Liver (tissue), 7 donors: ENCODE measurements at regions not wholly inside any gene's neighbourhood (a gene's known extent, or its start where the extent isn't known, plus 50 kb on each side); places are given as distances from the start of the nearest gene placed in this dataset.

Experiments
- DNase-seq: peaks from one replicate; pipeline ENCODE4 v3.0.0-alpha.2; 2017; ENCODE audit warnings: low spot score
- H3K27ac ChIP-seq, 2 donors: one replicate each; pipeline ENCODE4 v1.7.0; 2013; ENCODE audit warnings: inconsistent platforms in 2 of 2, low read length in 2 of 2, control low read depth in 1 of 2, low read depth in 1 of 2, mild to moderate bottlenecking in 1 of 2
- H3K27me3 ChIP-seq, 4 donors: one replicate each; pipeline versions ENCODE4 v1.6.1 to v1.7.0; 2013; ENCODE audit warnings: low read length in 3 of 4, inconsistent platforms in 1 of 4, mild to moderate bottlenecking in 1 of 4, moderate library complexity in 1 of 4; ENCODE audit not compliant: control insufficient read depth in 4 of 4, insufficient read depth in 4 of 4
- H3K36me3 ChIP-seq, 4 donors: one replicate each; pipeline versions ENCODE4 v1.6.1 to v1.7.0; 2013; ENCODE audit warnings: low read length in 3 of 4, mild to moderate bottlenecking in 3 of 4, low read depth in 1 of 4, moderate library complexity in 1 of 4; ENCODE audit not compliant: control insufficient read depth in 4 of 4, insufficient read depth in 3 of 4
- H3K4me1 ChIP-seq, 4 donors: one replicate each; pipeline versions ENCODE4 v1.6.1 to v1.7.0; 2013; ENCODE audit warnings: low read length in 3 of 4, mild to moderate bottlenecking in 3 of 4, moderate library complexity in 1 of 4; ENCODE audit not compliant: control insufficient read depth in 4 of 4, insufficient read depth in 4 of 4
- H3K4me3 ChIP-seq, 3 donors: one replicate each; pipeline versions ENCODE4 v1.6.1 to v1.7.0; 2013; ENCODE audit warnings: low read length in 3 of 3, control low read depth in 1 of 3, low read depth in 1 of 3, mild to moderate bottlenecking in 1 of 3
- H3K9ac ChIP-seq, 2 donors: one replicate each; pipeline ENCODE4 v1.7.0; 2013; ENCODE audit warnings: low read length in 2 of 2, mild to moderate bottlenecking in 2 of 2, moderate library complexity in 2 of 2, control low read depth in 1 of 2, low read depth in 1 of 2
- H3K9me3 ChIP-seq, 4 donors: one replicate each; pipeline versions ENCODE4 v1.6.1 to v1.7.0; 2013; ENCODE audit warnings: low read length in 3 of 4; ENCODE audit not compliant: control insufficient read depth in 4 of 4
- EGR1 ChIP-seq, 2 donors: IDR thresholded peaks; 2 replicates each; pipeline ENCODE4 v1.6.1; 2016 to 2018; ENCODE audit warnings: antibody characterized with exemption in 2 of 2, low read depth in 2 of 2
- FOXA1 ChIP-seq: IDR thresholded peaks from 2 replicates; pipeline ENCODE4 v1.6.1; 2016; ENCODE audit warnings: antibody characterized with exemption
- FOXA2 ChIP-seq: IDR thresholded peaks from 2 replicates; pipeline ENCODE4 v1.6.1; 2016; ENCODE audit warnings: antibody characterized with exemption
- GABPA ChIP-seq, 2 donors: IDR thresholded peaks in 1 of 2; conservative IDR thresholded peaks in 1 of 2; 2 replicates each; pipeline ENCODE4 v1.6.1; 2016; ENCODE audit warnings: antibody characterized with exemption in 2 of 2, mild to moderate bottlenecking in 1 of 2, moderate library complexity in 1 of 2
- HNF4G ChIP-seq: IDR thresholded peaks from 2 replicates; pipeline ENCODE4 v1.6.1; 2016; ENCODE audit warnings: antibody characterized with exemption
- JUND ChIP-seq, 2 donors: IDR thresholded peaks; 2 replicates each; pipeline ENCODE4 v1.6.1; 2016; ENCODE audit warnings: antibody characterized with exemption in 2 of 2
- NR2F2 ChIP-seq: IDR thresholded peaks from 2 replicates; pipeline ENCODE4 v1.6.1; 2016; ENCODE audit warnings: antibody characterized with exemption
- RAD21 ChIP-seq, 2 donors: IDR thresholded peaks; 2 replicates each; pipeline ENCODE4 v1.6.1; 2016; ENCODE audit warnings: antibody characterized with exemption in 2 of 2, mild to moderate bottlenecking in 2 of 2
- RXRA ChIP-seq, 2 donors: IDR thresholded peaks; 2 replicates each; pipeline ENCODE4 v1.6.1; 2017 to 2018; ENCODE audit warnings: antibody characterized with exemption in 2 of 2, mild to moderate bottlenecking in 1 of 2
- SP1 ChIP-seq: IDR thresholded peaks from 2 replicates; pipeline ENCODE4 v1.6.1; 2018; ENCODE audit warnings: antibody characterized with exemption, mild to moderate bottlenecking
- TAF1 ChIP-seq: conservative IDR thresholded peaks from 2 replicates; pipeline ENCODE4 v1.6.1; 2016; ENCODE audit warnings: antibody characterized with exemption, mild to moderate bottlenecking
- YY1 ChIP-seq: IDR thresholded peaks from 2 replicates; pipeline ENCODE4 v1.6.1; 2016; ENCODE audit warnings: antibody characterized with exemption, mild to moderate bottlenecking
- WGBS: extraction: QIAGEN DNeasy Blood & Tissue Kit; methylation state at CpG from one replicate; pipeline ENCODE4 v1.1.7; 2013; 5-methylcytosine and 5-hydroxymethylcytosine counted together
- TF ChIP-seq, protein P1 (sequence below): IDR thresholded peaks from 2 replicates; pipeline ENCODE4 v1.6.1; 2016; ENCODE audit warnings: antibody characterized with exemption, mild to moderate bottlenecking
- TF ChIP-seq, protein P2 (sequence below): IDR thresholded peaks from 2 replicates; pipeline ENCODE4 v1.6.1; 2016; ENCODE audit warnings: antibody characterized with exemption
- TF ChIP-seq, protein P3 (sequence below): IDR thresholded peaks from 2 replicates; pipeline ENCODE4 v1.6.1; 2016; ENCODE audit warnings: antibody characterized with exemption
- TF ChIP-seq, protein P4 (sequence below): IDR thresholded peaks from 2 replicates; pipeline ENCODE4 v1.6.1; 2016; ENCODE audit warnings: antibody characterized with exemption
- donor health status: healthy.
- donor health status: healthy.
- donor health status: healthy.
- donor health status: healthy.

- Histone ChIP-seq H3K9ac (no peak overlapping the region), H3K4me1 (no peaks in the 10 kb centered on the region), H3K27me3 (no peaks in the 10 kb centered on the region), H3K4me3 (no peak overlapping the region), H3K9me3 (no peaks in the 10 kb centered on the region), H3K27ac (no peak overlapping the region), H3K36me3 (no peaks in the 10 kb centered on the region)
- WGBS = 86% methylated on average over 4 of the region's 4 CpGs
- TF ChIP-seq YY1 (no peak), SP1 (no peak), HNF4G (no peak), RAD21 (IDR thresholded peaks at IDR 0.05) (no peak), GABPA (IDR thresholded peaks at IDR 0.05 in 1 of 2, conservative IDR thresholded peaks at IDR 0.05 in 1 of 2) (no peak)
- TF ChIP-seq, protein P1, sequence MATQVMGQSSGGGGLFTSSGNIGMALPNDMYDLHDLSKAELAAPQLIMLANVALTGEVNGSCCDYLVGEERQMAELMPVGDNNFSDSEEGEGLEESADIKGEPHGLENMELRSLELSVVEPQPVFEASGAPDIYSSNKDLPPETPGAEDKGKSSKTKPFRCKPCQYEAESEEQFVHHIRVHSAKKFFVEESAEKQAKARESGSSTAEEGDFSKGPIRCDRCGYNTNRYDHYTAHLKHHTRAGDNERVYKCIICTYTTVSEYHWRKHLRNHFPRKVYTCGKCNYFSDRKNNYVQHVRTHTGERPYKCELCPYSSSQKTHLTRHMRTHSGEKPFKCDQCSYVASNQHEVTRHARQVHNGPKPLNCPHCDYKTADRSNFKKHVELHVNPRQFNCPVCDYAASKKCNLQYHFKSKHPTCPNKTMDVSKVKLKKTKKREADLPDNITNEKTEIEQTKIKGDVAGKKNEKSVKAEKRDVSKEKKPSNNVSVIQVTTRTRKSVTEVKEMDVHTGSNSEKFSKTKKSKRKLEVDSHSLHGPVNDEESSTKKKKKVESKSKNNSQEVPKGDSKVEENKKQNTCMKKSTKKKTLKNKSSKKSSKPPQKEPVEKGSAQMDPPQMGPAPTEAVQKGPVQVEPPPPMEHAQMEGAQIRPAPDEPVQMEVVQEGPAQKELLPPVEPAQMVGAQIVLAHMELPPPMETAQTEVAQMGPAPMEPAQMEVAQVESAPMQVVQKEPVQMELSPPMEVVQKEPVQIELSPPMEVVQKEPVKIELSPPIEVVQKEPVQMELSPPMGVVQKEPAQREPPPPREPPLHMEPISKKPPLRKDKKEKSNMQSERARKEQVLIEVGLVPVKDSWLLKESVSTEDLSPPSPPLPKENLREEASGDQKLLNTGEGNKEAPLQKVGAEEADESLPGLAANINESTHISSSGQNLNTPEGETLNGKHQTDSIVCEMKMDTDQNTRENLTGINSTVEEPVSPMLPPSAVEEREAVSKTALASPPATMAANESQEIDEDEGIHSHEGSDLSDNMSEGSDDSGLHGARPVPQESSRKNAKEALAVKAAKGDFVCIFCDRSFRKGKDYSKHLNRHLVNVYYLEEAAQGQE = no peak
- TF ChIP-seq, protein P2, sequence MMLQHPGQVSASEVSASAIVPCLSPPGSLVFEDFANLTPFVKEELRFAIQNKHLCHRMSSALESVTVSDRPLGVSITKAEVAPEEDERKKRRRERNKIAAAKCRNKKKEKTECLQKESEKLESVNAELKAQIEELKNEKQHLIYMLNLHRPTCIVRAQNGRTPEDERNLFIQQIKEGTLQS = no peak
- no peak for DNase-seq
These were observed 616.2 kb upstream of the CAMK1G start for GRCh38 chr1:208967334-208967733.

- H3K9ac ChIP-seq = no peak overlapping the region
- no peak overlapping the region for H3K4me3 ChIP-seq
- no peak for DNase-seq
- no peaks in the 10 kb centered on the region for H3K27me3 ChIP-seq
- peaks cover 0 to 5% (median 2%) of the 10 kb centered on the region in 4 donors for H3K9me3 ChIP-seq
- no peak overlapping the region for H3K27ac ChIP-seq
- H3K4me1 ChIP-seq = no peaks in the 10 kb centered on the region
- TF ChIP-seq FOXA1 = no peak
- TF ChIP-seq SP1 = no peak
- no peak for TF ChIP-seq RAD21 (IDR thresholded peaks at IDR 0.05)
- TF ChIP-seq, protein P3, sequence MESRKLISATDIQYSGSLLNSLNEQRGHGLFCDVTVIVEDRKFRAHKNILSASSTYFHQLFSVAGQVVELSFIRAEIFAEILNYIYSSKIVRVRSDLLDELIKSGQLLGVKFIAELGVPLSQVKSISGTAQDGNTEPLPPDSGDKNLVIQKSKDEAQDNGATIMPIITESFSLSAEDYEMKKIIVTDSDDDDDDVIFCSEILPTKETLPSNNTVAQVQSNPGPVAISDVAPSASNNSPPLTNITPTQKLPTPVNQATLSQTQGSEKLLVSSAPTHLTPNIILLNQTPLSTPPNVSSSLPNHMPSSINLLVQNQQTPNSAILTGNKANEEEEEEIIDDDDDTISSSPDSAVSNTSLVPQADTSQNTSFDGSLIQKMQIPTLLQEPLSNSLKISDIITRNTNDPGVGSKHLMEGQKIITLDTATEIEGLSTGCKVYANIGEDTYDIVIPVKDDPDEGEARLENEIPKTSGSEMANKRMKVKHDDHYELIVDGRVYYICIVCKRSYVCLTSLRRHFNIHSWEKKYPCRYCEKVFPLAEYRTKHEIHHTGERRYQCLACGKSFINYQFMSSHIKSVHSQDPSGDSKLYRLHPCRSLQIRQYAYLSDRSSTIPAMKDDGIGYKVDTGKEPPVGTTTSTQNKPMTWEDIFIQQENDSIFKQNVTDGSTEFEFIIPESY = no peak
- no peak for TF ChIP-seq FOXA2
- TF ChIP-seq RXRA (IDR thresholded peaks at IDR 0.05) = no peak
- TF ChIP-seq EGR1 (IDR thresholded peaks at IDR 0.05; ENCODE audit: low read depth in 2 of 2) = no peak
- no peak for TF ChIP-seq NR2F2
- no peak for TF ChIP-seq YY1
- TF ChIP-seq, protein P2 = no peak
- TF ChIP-seq, protein P4, sequence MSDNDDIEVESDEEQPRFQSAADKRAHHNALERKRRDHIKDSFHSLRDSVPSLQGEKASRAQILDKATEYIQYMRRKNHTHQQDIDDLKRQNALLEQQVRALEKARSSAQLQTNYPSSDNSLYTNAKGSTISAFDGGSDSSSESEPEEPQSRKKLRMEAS = no peak
- TF ChIP-seq, protein P1 = no peak
- no peak for TF ChIP-seq TAF1
- no peak for TF ChIP-seq HNF4G
- no peak for TF ChIP-seq JUND (IDR thresholded peaks at IDR 0.05)
- 88% methylated on average over 4 of the region's 4 CpGs for WGBS
- no peaks in the 10 kb centered on the region for H3K36me3 ChIP-seq
These were observed 608.8 kb upstream of the CAMK1G start for GRCh38 chr1:208974717-208975116.
